Head of caudate nucleus (tissue), 42 donors: ENCODE measurements at regions not wholly inside any gene's neighbourhood (a gene's known extent, or its start where the extent isn't known, plus 50 kb on each side); places are given as distances from the start of the nearest gene placed in this dataset.

ENCODE experiments used
- DNase-seq, 42 donors: peaks; one replicate each; pipeline versions ENCODE4 v3.0.0 to v3.0.0-alpha.2; 2020 to 2021; ENCODE audit warnings: mixed read lengths in 7 of 42
- intact Hi-C: fragments of 100-400 bp; cut with DNase I; formaldehyde crosslinking; loops from one replicate; pipeline ENCODE4 v1.15.0; 2022

- DNase-seq = no peak
- intact Hi-C loops = no loop called here
Observed at GRCh38 chr17:79395066-79395465, 215.8 kb downstream of the RBFOX3 start.

- intact Hi-C loops = loop anchor here (5.0 kb wide), 1 partner anchor 311 kb away; no protein-coding TSS in a partner anchor
- peak; percentile 52 to 93 (median 84) for DNase-seq
Observed at GRCh38 chr17:79393358-79394052, 217.3 kb downstream of the RBFOX3 start.

- intact Hi-C loops = loop anchor here (5.0 kb wide), 1 partner anchor 310 kb away; no protein-coding TSS in a partner anchor
Observed at GRCh38 chr17:79392598-79392997, 218.3 kb downstream of the RBFOX3 start.

GRCh38 chr17:79391376-79392233 is 219.2 kb downstream of the RBFOX3 start:
- peak; percentile 50 to 90 (median 78) for DNase-seq
- intact Hi-C loops = loop anchor here (5.0 kb wide), 1 partner anchor 309 kb away; no protein-coding TSS in a partner anchor

More at GRCh38 chr17:79392598-79392997, 218.3 kb downstream of the RBFOX3 start:
- DNase-seq = no peak

GRCh38 chr17:79389896-79390295 is 221.0 kb downstream of the RBFOX3 start:
- intact Hi-C loops = loop anchor here (5.0 kb wide), 1 partner anchor 308 kb away; no protein-coding TSS in a partner anchor
- no peak for DNase-seq

DNA sequence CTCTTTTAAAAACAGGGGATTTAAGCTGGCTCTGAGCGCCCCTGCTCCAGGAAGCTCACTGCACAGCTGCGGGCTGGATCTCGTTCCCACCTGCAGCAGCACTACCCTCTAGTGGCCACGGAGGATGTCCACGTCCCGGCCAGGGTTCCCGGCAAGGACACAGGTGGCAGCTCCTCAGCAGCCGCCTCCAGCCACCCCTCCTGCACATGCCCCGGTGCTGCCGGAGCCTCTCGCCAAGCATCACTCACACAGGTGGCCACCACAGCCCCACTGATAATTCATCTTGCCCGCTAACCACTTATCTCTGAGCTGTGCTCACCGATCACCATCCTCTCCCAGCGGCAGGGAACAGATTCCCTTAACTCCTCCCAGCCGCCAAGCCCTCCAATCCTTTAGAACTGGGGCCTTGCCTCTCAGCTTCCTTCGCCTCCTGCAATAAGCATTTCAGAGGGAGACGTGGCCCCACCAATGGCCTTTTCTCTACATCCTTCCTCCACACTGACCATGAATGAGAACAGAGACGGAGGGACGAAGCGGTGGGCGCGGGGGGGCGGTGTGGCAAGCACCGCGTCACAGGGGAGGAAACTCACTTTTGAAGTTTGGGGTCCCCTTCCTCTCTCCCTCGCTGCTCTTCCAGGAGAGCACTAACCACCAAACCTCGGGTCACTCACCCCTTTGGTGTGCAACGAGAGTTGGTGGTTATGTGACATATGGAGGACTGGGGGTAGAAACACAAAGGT is 222.1 kb downstream of the RBFOX3 start:
- intact Hi-C loops = no loop called here
- peak in 40 of 42 donors; percentile 19 to 78 (median 46) for DNase-seq

- no peak for DNase-seq
- intact Hi-C loops = no loop called here
Observed at GRCh38 chr17:79387783-79388182, 223.1 kb downstream of the RBFOX3 start.

DNA sequence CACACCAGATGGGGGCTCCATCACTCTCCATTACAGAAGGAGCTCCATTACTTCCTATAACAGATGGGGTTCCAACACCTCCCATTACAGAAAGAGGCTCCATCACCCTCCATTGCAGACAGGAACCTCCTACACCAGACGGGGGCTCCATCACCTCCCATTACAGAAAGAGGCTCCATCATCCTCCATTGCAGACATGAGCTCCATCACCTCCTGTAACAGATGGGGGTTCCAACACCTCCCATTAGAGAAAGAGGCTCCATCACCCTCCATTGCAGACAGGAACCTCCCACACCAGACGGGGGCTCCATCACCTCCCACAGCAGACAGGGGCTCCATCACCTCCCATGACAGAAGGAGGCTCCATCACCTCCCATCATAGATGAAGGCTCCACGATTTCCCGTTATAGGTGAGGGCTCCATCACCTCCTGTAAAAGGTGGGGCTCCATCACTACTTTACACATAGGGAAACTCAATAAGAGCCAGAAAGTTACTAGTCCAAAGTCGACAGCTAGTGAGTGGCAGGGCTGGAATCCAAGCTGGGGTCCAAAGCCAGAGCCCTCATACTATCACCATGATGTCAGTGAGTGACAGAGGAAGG is 224.8 kb downstream of the RBFOX3 start:
- intact Hi-C loops = no loop called here

DNA sequence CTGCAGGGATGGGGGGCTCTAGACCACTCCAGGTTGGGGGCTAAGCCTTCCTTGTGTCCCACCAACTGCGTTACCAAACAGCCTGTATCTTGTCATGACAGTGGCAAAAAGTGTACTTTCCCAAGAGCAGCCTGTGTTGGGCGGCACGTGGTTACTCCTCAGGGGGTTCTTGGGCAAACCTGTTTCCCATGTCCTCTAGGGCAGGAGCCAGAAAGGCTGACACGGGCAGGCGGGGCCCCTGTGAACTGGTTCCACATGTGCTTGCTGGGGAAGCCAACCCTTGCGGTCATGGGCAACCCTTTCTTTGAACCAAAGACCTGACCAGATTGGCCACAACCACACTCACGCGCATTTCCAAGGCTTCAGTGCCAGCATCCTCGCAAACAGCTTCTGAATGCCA is 228.5 kb downstream of the RBFOX3 start:
- DNase-seq = no peak
- intact Hi-C loops = no loop called here

More for the DNA sequence above, 224.8 kb downstream of the RBFOX3 start:
- no peak for DNase-seq

DNA sequence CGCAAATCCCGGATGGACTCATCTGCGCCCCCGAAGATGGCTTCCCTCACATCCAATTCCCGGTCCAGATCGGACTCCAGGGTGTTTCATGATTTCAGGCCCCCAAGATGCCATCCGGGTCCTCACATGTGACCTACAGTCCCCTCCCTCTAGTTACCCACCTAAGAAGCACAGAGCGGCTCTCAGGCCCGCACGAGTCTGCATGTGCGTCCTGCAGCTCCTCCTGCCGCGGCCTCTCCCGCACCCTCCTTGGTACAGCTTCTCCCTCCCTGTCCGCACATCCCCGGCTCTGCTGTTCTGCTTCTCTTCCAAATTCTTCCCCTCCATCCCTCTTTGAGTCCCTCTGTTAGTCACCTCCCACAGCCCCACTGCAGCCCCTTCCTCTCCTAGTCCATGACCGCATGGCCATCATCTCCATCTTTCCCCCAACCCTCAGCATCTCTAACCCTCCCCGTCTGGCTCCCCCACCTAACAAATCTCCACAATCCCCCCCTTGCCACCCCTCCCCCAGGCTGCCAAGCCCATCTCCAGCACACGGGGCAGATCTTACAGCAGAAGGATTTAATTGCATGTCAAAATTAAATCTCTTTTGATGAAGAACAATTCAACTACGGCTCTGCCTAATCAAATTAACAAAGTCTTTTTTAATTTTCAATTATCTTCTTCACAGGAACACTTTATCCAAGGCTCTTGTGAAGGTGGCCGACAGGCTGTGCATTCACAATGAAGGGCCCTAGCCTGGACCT is 231.0 kb downstream of the RBFOX3 start:
- DNase-seq = no peak
- intact Hi-C loops = no loop called here

DNA sequence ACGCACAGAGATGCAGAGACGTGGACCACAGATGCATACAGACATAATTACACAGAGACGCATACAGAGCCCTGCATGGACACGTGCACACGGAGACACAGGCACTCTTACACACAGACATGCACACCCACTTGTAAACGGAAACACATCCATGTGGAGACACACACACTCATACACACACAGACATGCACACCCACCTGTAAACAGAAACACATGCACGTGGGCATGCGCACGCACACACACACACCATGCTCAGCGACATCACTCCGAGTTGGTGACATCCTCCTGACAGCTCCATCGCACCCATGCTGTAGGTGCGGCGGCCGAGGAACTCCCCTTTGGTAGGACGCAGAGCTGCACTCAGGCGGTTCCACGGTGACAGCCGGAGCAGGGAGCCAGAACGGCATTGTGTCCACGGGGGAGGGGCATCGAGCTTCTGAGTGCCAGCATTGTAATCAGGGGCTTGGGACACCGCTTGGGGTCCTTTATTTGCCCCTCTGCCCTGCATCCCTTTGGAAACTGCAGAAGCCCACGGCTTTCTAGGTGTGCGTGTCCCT is 233.5 kb downstream of the RBFOX3 start:
- intact Hi-C loops = no loop called here
- no peak for DNase-seq

- no peak for DNase-seq
- intact Hi-C loops = no loop called here
Observed at GRCh38 chr17:79374807-79375206, 236.0 kb downstream of the RBFOX3 start.

- intact Hi-C loops = no loop called here
- DNase-seq = no peak
Observed at GRCh38 chr17:79374087-79374689, 236.7 kb downstream of the RBFOX3 start.

GRCh38 chr17:79372470-79373238 is 238.2 kb downstream of the RBFOX3 start:
- intact Hi-C loops = no loop called here
- DNase-seq = no peak

DNA sequence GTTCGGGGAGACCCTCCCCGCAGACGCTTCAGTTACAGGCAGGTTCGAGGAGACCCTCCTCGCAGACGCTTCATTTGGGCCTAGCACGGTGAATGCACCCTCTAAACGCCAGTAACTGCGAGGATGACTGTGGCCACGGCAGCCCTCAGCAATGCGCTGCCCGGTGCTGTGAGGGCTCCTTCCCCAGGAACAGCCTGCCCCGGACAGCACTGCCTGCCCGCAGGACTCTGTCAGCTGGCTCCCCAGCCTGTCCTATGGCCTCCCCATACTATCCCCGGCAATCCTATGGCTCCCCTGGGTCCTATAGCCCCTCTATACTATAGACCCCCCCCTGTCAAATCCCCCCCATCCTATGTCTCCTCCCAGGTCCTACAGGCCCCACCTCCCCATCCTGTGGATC is 238.9 kb downstream of the RBFOX3 start:
- intact Hi-C loops = no loop called here
- DNase-seq = no peak

DNA sequence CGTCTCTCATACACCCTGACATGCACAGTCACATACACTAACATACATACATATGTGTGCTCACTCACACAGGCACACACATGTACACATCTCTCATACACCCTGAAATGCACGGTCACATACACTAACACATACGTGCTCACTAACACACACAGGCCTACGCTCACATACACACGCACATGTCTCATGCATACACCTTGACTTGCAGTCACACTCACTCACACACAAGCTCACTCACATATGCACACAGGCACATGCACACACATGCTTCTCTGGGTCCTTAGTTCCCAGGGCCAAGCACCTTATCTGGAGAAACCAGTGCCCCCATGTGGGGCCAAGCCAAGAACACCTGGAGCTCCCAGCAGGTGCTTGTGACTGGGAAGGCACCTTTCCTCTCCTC is 240.3 kb downstream of the RBFOX3 start:
- intact Hi-C loops = no loop called here

DNA sequence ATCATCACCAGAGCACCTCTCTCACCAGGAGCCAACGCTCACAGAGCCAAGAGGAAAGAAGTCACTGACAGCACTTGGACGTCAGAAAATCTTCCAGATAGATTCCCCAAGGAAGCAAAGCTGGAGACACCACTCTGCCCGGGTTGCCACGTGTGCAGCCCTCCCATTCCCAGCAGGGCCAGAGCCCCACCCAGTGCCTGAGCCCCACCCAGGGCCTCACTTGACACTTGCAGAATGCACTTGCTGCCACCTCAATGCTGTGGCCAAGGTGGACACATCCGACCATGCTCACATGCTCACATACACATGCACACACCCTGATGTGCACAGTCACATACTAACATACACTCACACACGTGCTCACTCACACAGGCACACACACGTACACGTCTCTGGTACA is 240.7 kb downstream of the RBFOX3 start:
- no peak for DNase-seq
- intact Hi-C loops = no loop called here

More for the DNA sequence above, 240.3 kb downstream of the RBFOX3 start:
- no peak for DNase-seq
